Skeletal muscle satellite cell (primary cell): ENCODE measurements at regions not wholly inside any gene's neighbourhood (a gene's known extent, or its start where the extent isn't known, plus 50 kb on each side); places are given as distances from the start of the nearest gene placed in this dataset.

Experiments
- H3K27me3 ChIP-seq: 2 replicates; pipeline ENCODE4 v1.7.0; 2013; ENCODE audit warnings: low read length; ENCODE audit not compliant: control insufficient read depth, insufficient read depth
- H3K36me3 ChIP-seq: 2 replicates; pipeline ENCODE4 v1.7.0; 2013; ENCODE audit warnings: mild to moderate bottlenecking, control low read depth, low read length; ENCODE audit not compliant: insufficient read depth
- H3K4me1 ChIP-seq: 2 replicates; pipeline ENCODE4 v1.7.0; 2013; ENCODE audit warnings: low read length; ENCODE audit not compliant: control insufficient read depth, insufficient read depth
- H3K4me2 ChIP-seq: 2 replicates; pipeline ENCODE4 v1.7.0; 2013; ENCODE audit warnings: mild to moderate bottlenecking, low read length
- H3K4me3 ChIP-seq: 2 replicates; pipeline ENCODE4 v1.7.0; 2013; ENCODE audit warnings: low read length
- H3K9ac ChIP-seq: 2 replicates; pipeline ENCODE4 v1.7.0; 2013; ENCODE audit warnings: mild to moderate bottlenecking, low read depth, low read length, moderate library complexity
- H3K9me3 ChIP-seq: replicated peaks from 2 replicates; pipeline ENCODE4 v1.7.0; 2013; ENCODE audit warnings: mild to moderate bottlenecking, control low read depth, low read length

GRCh38 chr5:63250939-63251338, 672.3 kb downstream of the LRRC70 start:
- no peak overlapping the region for H3K9ac ChIP-seq
- no peaks in the 10 kb centered on the region for H3K27me3 ChIP-seq
- no peaks in the 10 kb centered on the region for H3K36me3 ChIP-seq
- H3K4me2 ChIP-seq: no peak overlapping the region
- H3K4me3 ChIP-seq: no peak overlapping the region
- H3K9me3 ChIP-seq: no peaks in the 10 kb centered on the region
- H3K4me1 ChIP-seq: no peaks in the 10 kb centered on the region

GRCh38 chr5:63249960-63250359, 671.3 kb downstream of the LRRC70 start:
- no peak overlapping the region for H3K4me2 ChIP-seq
- no peaks in the 10 kb centered on the region for H3K27me3 ChIP-seq
- H3K4me1 ChIP-seq: no peaks in the 10 kb centered on the region
- H3K9ac ChIP-seq: no peak overlapping the region
- H3K36me3 ChIP-seq: no peaks in the 10 kb centered on the region
- no peak overlapping the region for H3K4me3 ChIP-seq
- no peaks in the 10 kb centered on the region for H3K9me3 ChIP-seq

- Histone ChIP-seq H3K4me1 (no peaks in the 10 kb centered on the region), H3K4me2 (no peak overlapping the region), H3K9ac (no peak overlapping the region), H3K4me3 (no peak overlapping the region), H3K27me3 (no peaks in the 10 kb centered on the region), H3K36me3 (no peaks in the 10 kb centered on the region), H3K9me3 (no peaks in the 10 kb centered on the region)
These were observed 669.0 kb downstream of the LRRC70 start for GRCh38 chr5:63247651-63248050.

- no peaks in the 10 kb centered on the region for H3K9me3 ChIP-seq
- no peaks in the 10 kb centered on the region for H3K36me3 ChIP-seq
- no peaks in the 10 kb centered on the region for H3K4me1 ChIP-seq
- H3K4me3 ChIP-seq: no peak overlapping the region
- H3K9ac ChIP-seq: no peak overlapping the region
- no peak overlapping the region for H3K4me2 ChIP-seq
- H3K27me3 ChIP-seq: no peaks in the 10 kb centered on the region
These were observed 666.7 kb downstream of the LRRC70 start for GRCh38 chr5:63245271-63245670.

GRCh38 chr5:63240063-63240755, 661.6 kb downstream of the LRRC70 start:
- Histone ChIP-seq H3K4me2 (no peak overlapping the region), H3K4me1 (no peaks in the 10 kb centered on the region), H3K9me3 (no peaks in the 10 kb centered on the region), H3K9ac (no peak overlapping the region), H3K36me3 (no peaks in the 10 kb centered on the region), H3K27me3 (no peaks in the 10 kb centered on the region), H3K4me3 (no peak overlapping the region)

GRCh38 chr5:63233911-63234310, 655.3 kb downstream of the LRRC70 start:
- H3K4me1 ChIP-seq: peaks cover 5% of the 10 kb centered on the region
- H3K9me3 ChIP-seq: no peaks in the 10 kb centered on the region
- H3K4me3 ChIP-seq: no peak overlapping the region
- H3K27me3 ChIP-seq: no peaks in the 10 kb centered on the region
- no peaks in the 10 kb centered on the region for H3K36me3 ChIP-seq
- no peak overlapping the region for H3K9ac ChIP-seq
- H3K4me2 ChIP-seq: no peak overlapping the region

- Histone ChIP-seq H3K9me3 (no peaks in the 10 kb centered on the region), H3K36me3 (no peaks in the 10 kb centered on the region), H3K9ac (no peak overlapping the region), H3K27me3 (no peaks in the 10 kb centered on the region), H3K4me1 (peaks cover 5% of the 10 kb centered on the region), H3K4me3 (no peak overlapping the region), H3K4me2 (no peak overlapping the region)
These were observed 654.7 kb downstream of the LRRC70 start for GRCh38 chr5:63233361-63233760.

- no peak overlapping the region for H3K9ac ChIP-seq
- no peaks in the 10 kb centered on the region for H3K9me3 ChIP-seq
- no peak overlapping the region for H3K4me2 ChIP-seq
- H3K27me3 ChIP-seq: no peaks in the 10 kb centered on the region
- no peak overlapping the region for H3K4me3 ChIP-seq
- H3K36me3 ChIP-seq: no peaks in the 10 kb centered on the region
- H3K4me1 ChIP-seq: peaks cover 5% of the 10 kb centered on the region
These were observed 652.1 kb downstream of the LRRC70 start for GRCh38 chr5:63230754-63231153.

GRCh38 chr5:63228154-63228553, 649.5 kb downstream of the LRRC70 start:
- no peak overlapping the region for H3K4me2 ChIP-seq
- H3K4me1 ChIP-seq: no peaks in the 10 kb centered on the region
- no peak overlapping the region for H3K9ac ChIP-seq
- H3K4me3 ChIP-seq: no peak overlapping the region
- H3K36me3 ChIP-seq: no peaks in the 10 kb centered on the region
- H3K27me3 ChIP-seq: no peaks in the 10 kb centered on the region
- H3K9me3 ChIP-seq: no peaks in the 10 kb centered on the region

- no peaks in the 10 kb centered on the region for H3K36me3 ChIP-seq
- no peak overlapping the region for H3K9ac ChIP-seq
- no peak overlapping the region for H3K4me3 ChIP-seq
- no peaks in the 10 kb centered on the region for H3K4me1 ChIP-seq
- no peaks in the 10 kb centered on the region for H3K27me3 ChIP-seq
- no peaks in the 10 kb centered on the region for H3K9me3 ChIP-seq
- H3K4me2 ChIP-seq: no peak overlapping the region
These were observed 641.6 kb downstream of the LRRC70 start for GRCh38 chr5:63220244-63220643.

- Histone ChIP-seq H3K4me1 (no peaks in the 10 kb centered on the region), H3K36me3 (no peaks in the 10 kb centered on the region), H3K9ac (no peak overlapping the region), H3K27me3 (no peaks in the 10 kb centered on the region), H3K9me3 (no peaks in the 10 kb centered on the region), H3K4me3 (no peak overlapping the region), H3K4me2 (no peak overlapping the region)
These were observed 638.8 kb downstream of the LRRC70 start for GRCh38 chr5:63217422-63217821.

GRCh38 chr5:63213256-63213655, 634.6 kb downstream of the LRRC70 start:
- H3K9me3 ChIP-seq: no peaks in the 10 kb centered on the region
- H3K9ac ChIP-seq: no peak overlapping the region
- H3K36me3 ChIP-seq: no peaks in the 10 kb centered on the region
- no peak overlapping the region for H3K4me2 ChIP-seq
- H3K4me3 ChIP-seq: no peak overlapping the region
- no peaks in the 10 kb centered on the region for H3K4me1 ChIP-seq
- H3K27me3 ChIP-seq: no peaks in the 10 kb centered on the region
